ENCODE measurements at regions not wholly inside any gene's neighbourhood (a gene's known extent, or its start where the extent isn't known, plus 50 kb on each side); places are given as distances from the start of the nearest gene placed in this dataset.

DNA sequence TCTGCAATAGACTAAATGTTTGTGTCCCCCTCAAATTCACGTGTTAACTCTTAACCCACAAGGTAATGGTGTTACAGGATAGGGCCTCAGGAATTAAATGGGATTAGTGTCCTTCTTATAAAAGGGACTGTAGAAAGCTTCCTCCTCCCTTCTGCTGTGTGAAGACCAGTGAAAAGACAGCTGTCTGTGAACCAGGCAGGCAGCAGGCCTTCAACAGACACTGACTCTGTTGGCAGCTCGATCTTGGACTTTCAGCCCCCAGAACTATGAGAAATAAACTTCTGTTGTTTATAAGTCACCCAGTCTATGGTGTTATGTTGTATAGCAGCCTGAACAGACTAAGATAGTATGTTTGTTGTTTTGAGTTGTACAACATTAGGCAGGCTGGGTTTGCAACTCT lies 208.1 kb downstream of the GBA3 start:
- Histone ChIP-seq H3K9ac (ENCODE audit: low read depth, low read length) (no peak overlapping the region), H2BK20ac (ENCODE audit: low read depth, low read length) (no peak overlapping the region), H2AK9ac (replicated peaks; ENCODE audit: low read depth, low read length, poor library complexity) (no peak overlapping the region), H3K27me3 (ENCODE audit: control insufficient read depth, insufficient read depth, low read length) (no peaks in the 10 kb centered on the region), H2BK5ac (ENCODE audit: low read depth, low read length, poor library complexity, severe bottlenecking) (no peak overlapping the region), H3K79me1 (ENCODE audit: low read depth in 1 of 2, low read length in 2 of 2) (no peaks in the 10 kb centered on the region), H3K4ac (ENCODE audit: low read depth, low read length) (no peak overlapping the region), H4K91ac (ENCODE audit: insufficient read depth, low read depth, low read length) (no peak overlapping the region), H3K4me2 (ENCODE audit: low read depth, low read length) (no peak overlapping the region), H4K8ac (ENCODE audit: low read depth in 2 of 2, low read length in 2 of 2) (no peak overlapping the region), H3K18ac (ENCODE audit: low read depth, low read length) (no peak overlapping the region), H3K36me3 (ENCODE audit: control insufficient read depth, insufficient read depth, low read length) (no peaks in the 10 kb centered on the region), H3K9me1 (ENCODE audit: insufficient read depth, low read length) (no peaks in the 10 kb centered on the region), H3K4me1 (ENCODE audit: control insufficient read depth, insufficient read depth, low read length) (no peaks in the 10 kb centered on the region), H2AK5ac (ENCODE audit: low read depth, low read length) (no peak overlapping the region), H3K4me3 (ENCODE audit: insufficient read depth, low read depth, low read length) (no peak overlapping the region), H3K23ac (ENCODE audit: low read depth, low read length) (no peak overlapping the region), H2AFZ (replicated peaks; ENCODE audit: low read length, poor library complexity) (no peak overlapping the region), H3K14ac (replicated peaks; ENCODE audit: low read depth, low read length) (no peak overlapping the region), H2BK120ac (ENCODE audit: low read depth, low read length) (no peak overlapping the region), H4K5ac (ENCODE audit: low read depth, low read length) (no peak overlapping the region), H4K20me1 (ENCODE audit: insufficient read depth, low read length) (no peaks in the 10 kb centered on the region), H2BK15ac (ENCODE audit: low read depth, low read length) (no peak overlapping the region), H3K9me3 (ENCODE audit: control insufficient read depth, insufficient read depth, low read length) (no peaks in the 10 kb centered on the region), H3K56ac (ENCODE audit: extremely low read depth, insufficient read depth, low read length) (no peak overlapping the region), H3K27ac (ENCODE audit: insufficient read depth, low read length) (no peak overlapping the region)
- in situ Hi-C loops (cut with MboI; ENCODE audit: low sequenced_read_pairs) (no loop called here), intact Hi-C loops (cut with micrococcal nuclease) (no loop called here), dilution Hi-C loops (cut with HindIII; ENCODE audit: low sequenced_read_pairs, unreplicated experiment) (no loop called here)
- ChIA-PET POLR2A (ENCODE audit: unreplicated experiment) (no interaction called here), CTCF (no interaction called here)
- TF ChIP-seq RFX5 (IDR thresholded peaks at IDR 0.05; ENCODE audit: low read depth, low read length) (no peak), ELK1 (IDR thresholded peaks at IDR 0.05; ENCODE audit: borderline replicate concordance, low read depth, low read length) (no peak), USF2 (IDR thresholded peaks at IDR 0.05; ENCODE audit: low read depth, low read length) (no peak), CEBPB (IDR thresholded peaks at IDR 0.05; ENCODE audit: low read depth, low read length) (no peak), MAZ (IDR thresholded peaks at IDR 0.05; ENCODE audit: borderline replicate concordance, low read depth, low read length) (no peak), MAFK (IDR thresholded peaks at IDR 0.05; ENCODE audit: low read depth, low read length) (no peak), NFE2L2 (IDR thresholded peaks at IDR 0.05; ENCODE audit: low read depth, low read length) (no peak), FOS (IDR thresholded peaks at IDR 0.05; ENCODE audit: low read depth, low read length) (no peak), MXI1 (IDR thresholded peaks at IDR 0.05; ENCODE audit: borderline replicate concordance, low read depth, low read length) (no peak), POLR2A (IDR thresholded peaks at IDR 0.05; ENCODE audit: low read depth, low read length) (no peak), BHLHE40 (IDR thresholded peaks at IDR 0.05; ENCODE audit: low read depth, low read length) (no peak), RCOR1 (IDR thresholded peaks at IDR 0.05; ENCODE audit: insufficient replicate concordance, low read length) (no peak), CTCF (conservative IDR thresholded peaks at IDR 0.05; ENCODE audit: low read depth, low read length) (no peak), CHD1 (IDR thresholded peaks at IDR 0.05; ENCODE audit: low read depth, low read length) (no peak), RAD21 (IDR thresholded peaks at IDR 0.05; ENCODE audit: low read length) (no peak), SMC3 (IDR thresholded peaks at IDR 0.05; ENCODE audit: low read depth, low read length) (no peak)
- DNase-seq = no peak
- BruUV-seq (replicated peaks) = no TSS peak
- no peak for ATAC-seq (ENCODE audit: low read depth)
- no CpG with 5 or more reads among the region's 2 CpGs for WGBS, 2 experiments (ENCODE audit: extremely low coverage in 2 of 2, insufficient read length in 1 of 2)
